ENCODE measurements at regions not wholly inside any gene's neighbourhood (a gene's known extent, or its start where the extent isn't known, plus 50 kb on each side); places are given as distances from the start of the nearest gene placed in this dataset.
"Not testable (repeated sequence)": the region's sequence is repeated elsewhere in the genome, so short reads cannot be mapped to it uniquely, and the experiment has no call there.

GRCh38 chr3:124132813-124133212 lies 140.9 kb upstream of the ROPN1 start:
- in situ Hi-C loops (cut with MboI; ENCODE audit: low sequenced_read_pairs), result no loop called here

- in situ Hi-C loops (cut with MboI; ENCODE audit: low sequenced_read_pairs), result no loop called here
Observed at GRCh38 chr3:124133366-124133940, 141.5 kb upstream of the ROPN1 start.

GRCh38 chr3:124137216-124137615 lies 145.3 kb upstream of the ROPN1 start:
- in situ Hi-C loops (cut with MboI; ENCODE audit: low sequenced_read_pairs), result no loop called here

DNA sequence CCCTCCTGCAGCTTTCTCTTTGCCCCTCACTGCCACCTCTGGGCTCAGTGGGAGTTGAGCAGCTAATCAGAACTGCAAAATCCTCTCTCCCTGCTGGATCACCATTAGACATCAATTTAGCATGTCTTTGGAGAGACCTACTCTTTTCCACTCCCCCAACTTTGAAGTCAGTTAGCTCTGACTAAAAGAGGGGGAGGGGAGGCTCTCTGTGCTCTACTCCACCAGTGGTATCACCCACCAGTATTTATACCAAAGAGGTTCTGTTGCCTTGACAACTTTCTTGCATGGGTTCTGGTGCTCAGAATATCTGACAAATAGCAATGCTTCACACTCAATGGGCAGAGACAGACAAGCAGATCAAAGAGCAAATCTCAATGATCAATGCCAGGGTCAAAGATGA lies 146.2 kb upstream of the ROPN1 start:
- in situ Hi-C loops (cut with MboI; ENCODE audit: low sequenced_read_pairs), result no loop called here

GRCh38 chr3:124140746-124141145 lies 148.8 kb upstream of the ROPN1 start:
- in situ Hi-C loops (cut with MboI; ENCODE audit: low sequenced_read_pairs), result no loop called here

GRCh38 chr3:124142389-124142970 lies 150.6 kb upstream of the ROPN1 start:
- in situ Hi-C loops (cut with MboI; ENCODE audit: low sequenced_read_pairs), result no loop called here

GRCh38 chr3:124143047-124143446 lies 151.1 kb upstream of the ROPN1 start:
- in situ Hi-C loops (cut with MboI; ENCODE audit: low sequenced_read_pairs), result no loop called here

DNA sequence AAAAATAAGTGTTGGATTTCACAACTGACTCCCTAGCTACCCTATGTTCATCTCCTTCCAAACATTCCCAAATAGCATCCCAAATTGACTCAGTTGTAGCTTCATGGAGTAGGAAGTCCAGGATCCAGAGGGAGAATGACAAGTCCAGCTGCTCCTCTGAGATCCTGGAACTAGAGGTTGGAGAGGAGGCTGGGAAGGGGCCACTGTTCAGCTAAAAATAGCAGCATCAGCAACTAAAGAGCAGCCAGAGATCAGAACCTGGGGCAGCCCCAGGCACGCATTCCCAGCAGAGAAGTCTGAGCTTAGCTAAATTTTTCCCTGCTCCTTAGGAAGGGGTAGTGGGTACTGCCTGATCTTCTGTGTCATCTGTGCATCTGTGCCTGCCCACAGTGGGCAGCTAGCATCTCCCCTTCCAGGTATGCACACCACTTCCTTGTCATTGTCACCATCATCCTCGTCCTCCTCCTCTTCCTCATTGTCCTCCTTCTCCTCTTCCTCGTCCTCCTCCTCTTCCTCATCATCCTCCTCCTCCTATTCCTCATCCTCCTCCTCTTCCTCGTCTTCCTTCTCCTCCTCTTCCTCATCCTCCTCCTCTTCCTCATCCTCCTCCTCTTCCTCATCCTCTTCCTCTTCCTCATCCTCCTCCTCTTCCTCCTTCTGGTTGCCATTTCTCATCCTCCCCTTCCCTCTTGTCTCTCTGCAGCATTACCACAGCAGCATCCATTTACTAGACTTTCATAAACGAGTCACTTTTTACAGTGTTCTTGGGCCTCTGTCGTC lies 152.3 kb upstream of the ROPN1 start:
- in situ Hi-C loops (cut with MboI; ENCODE audit: low sequenced_read_pairs), result no loop called here

DNA sequence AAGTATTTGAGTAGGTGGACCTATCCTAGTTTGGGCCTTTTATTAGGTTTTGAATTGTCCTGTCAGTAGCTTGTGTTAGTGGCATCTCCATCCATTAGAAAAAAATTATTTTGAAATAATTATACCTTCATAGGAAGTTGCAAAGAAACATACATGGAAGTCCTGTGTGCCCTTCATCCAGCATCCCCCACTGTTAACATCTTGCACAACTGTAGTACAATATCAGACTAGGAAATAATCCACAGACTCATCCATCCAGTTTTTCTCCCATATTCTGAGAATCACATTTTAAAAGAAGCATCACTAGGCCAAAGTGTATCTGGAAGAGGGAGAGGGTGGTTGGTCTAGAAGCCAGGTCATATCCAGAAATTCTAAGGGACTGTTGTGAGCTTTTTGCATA lies 155.5 kb upstream of the ROPN1 start:
- in situ Hi-C loops (cut with MboI; ENCODE audit: low sequenced_read_pairs), result no loop called here

- in situ Hi-C loops (cut with MboI; ENCODE audit: low sequenced_read_pairs), result no loop called here
Observed at GRCh38 chr3:124147946-124148345, 156.0 kb upstream of the ROPN1 start.

DNA sequence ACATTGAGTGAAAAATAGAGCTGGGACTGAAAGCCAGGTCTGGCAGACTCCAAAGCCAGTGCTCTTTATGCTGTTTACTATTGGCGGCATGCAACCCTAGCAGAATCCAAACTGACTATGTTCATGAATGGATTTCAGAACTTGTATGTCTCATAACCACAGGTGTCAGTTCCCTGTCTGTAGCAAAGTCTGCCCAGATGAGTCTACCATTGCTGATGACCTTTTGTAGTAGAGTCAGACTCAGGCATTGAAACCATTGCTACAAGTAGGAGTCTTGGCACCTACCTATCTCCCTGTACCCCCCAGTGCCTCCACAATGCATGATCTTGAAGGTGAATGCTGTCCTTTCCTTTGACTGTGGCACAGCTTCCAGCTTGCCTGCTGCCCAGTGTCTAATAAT lies 157.2 kb upstream of the ROPN1 start:
- in situ Hi-C loops (cut with MboI; ENCODE audit: low sequenced_read_pairs), result no loop called here

- in situ Hi-C loops (cut with MboI; ENCODE audit: low sequenced_read_pairs), result no loop called here
Observed at GRCh38 chr3:124149771-124150170, 157.8 kb upstream of the ROPN1 start.

DNA sequence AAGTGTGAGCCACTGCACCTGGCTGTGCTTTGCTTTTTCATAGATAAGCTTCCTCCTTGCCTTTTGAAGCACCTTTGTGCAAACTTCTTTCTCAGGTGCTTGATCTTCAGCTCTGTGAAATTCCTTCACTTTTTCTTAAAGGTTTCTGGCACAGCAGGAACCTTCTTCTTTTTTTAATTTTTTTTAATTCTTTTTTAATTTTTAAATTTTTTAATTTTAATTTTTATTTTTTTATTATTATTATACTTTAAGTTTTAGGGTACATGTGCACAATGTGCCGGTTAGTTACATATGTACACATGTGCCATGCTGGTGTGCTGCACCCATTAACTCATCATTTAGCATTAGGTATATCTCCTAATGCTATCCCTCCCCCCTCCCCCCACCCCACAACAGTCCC lies 161.0 kb upstream of the ROPN1 start:
- in situ Hi-C loops (cut with MboI; ENCODE audit: low sequenced_read_pairs), result not testable (repeated sequence)

GRCh38 chr3:124156866-124157712 lies 165.2 kb upstream of the ROPN1 start:
- in situ Hi-C loops (cut with MboI; ENCODE audit: low sequenced_read_pairs), result no loop called here

- in situ Hi-C loops (cut with MboI; ENCODE audit: low sequenced_read_pairs), result no loop called here
Observed at GRCh38 chr3:124157748-124158147, 165.8 kb upstream of the ROPN1 start.

GRCh38 chr3:124158168-124158881 lies 166.4 kb upstream of the ROPN1 start:
- in situ Hi-C loops (cut with MboI; ENCODE audit: low sequenced_read_pairs), result no loop called here

DNA sequence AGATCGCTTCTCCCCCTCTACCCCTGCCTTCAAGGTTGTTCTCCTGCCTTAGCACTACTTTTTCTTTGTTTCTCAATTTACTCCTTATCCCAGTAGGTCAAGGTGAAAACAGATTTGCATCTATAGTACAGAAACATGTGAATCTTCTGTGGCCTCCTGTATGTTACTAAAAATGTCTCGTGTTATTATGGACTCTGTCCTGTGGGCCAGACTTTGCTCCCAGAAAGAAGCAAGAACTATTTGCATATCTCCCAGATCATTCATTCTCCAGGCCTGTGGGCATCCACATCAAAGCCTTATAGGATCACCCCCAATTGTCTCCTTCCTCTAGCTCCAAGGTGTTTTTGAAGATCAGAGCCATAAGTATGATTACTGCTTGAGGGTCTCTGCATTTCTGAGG lies 169.5 kb upstream of the ROPN1 start:
- in situ Hi-C loops (cut with MboI; ENCODE audit: low sequenced_read_pairs), result no loop called here

- in situ Hi-C loops (cut with MboI; ENCODE audit: low sequenced_read_pairs), result no loop called here
Observed at GRCh38 chr3:124163689-124164088, 171.8 kb upstream of the ROPN1 start.

GRCh38 chr3:124168271-124168670 lies 176.3 kb upstream of the ROPN1 start:
- in situ Hi-C loops (cut with MboI; ENCODE audit: low sequenced_read_pairs), result no loop called here

- in situ Hi-C loops (cut with MboI; ENCODE audit: low sequenced_read_pairs), result no loop called here
Observed at GRCh38 chr3:124172283-124172682, 180.4 kb upstream of the ROPN1 start.

GRCh38 chr3:124172816-124173215 lies 180.9 kb upstream of the ROPN1 start:
- in situ Hi-C loops (cut with MboI; ENCODE audit: low sequenced_read_pairs), result no loop called here

Measured in HL-60/S4 treated with phorbol 12-myristate 13-acetate at 8.2 ng/mL for 4 days and 3 days (cell line).